ENCODE measurements at regions not wholly inside any gene's neighbourhood (a gene's known extent, or its start where the extent isn't known, plus 50 kb on each side); places are given as distances from the start of the nearest gene placed in this dataset.

- no peaks in the 10 kb centered on the region for H3K27me3 ChIP-seq (replicated peaks; ENCODE audit: control insufficient read depth, insufficient read depth, low read length)
- ChIA-PET CTCF (no interaction called here), POLR2A (no interaction called here)
- intact Hi-C loops (cut with micrococcal nuclease; ENCODE audit: unreplicated experiment): no loop called here
- H3K36me3 ChIP-seq (ENCODE audit: control insufficient read depth, insufficient read depth, low read length): no peaks in the 10 kb centered on the region
- Mint-ChIP-seq H3K27ac (ENCODE audit: unreplicated experiment) (no peak overlapping the region), H3K9me3 (ENCODE audit: unreplicated experiment) (no peaks in the 10 kb centered on the region), H3K27me3 (ENCODE audit: insufficient read depth, unreplicated experiment) (no peaks in the 10 kb centered on the region), H3K4me3 (ENCODE audit: unreplicated experiment) (no peak overlapping the region), H3K4me1 (ENCODE audit: low read depth, unreplicated experiment) (peaks cover 20% of the 10 kb centered on the region), H3K36me3 (ENCODE audit: insufficient read depth, unreplicated experiment) (no peaks in the 10 kb centered on the region)
- H3K4me1 ChIP-seq: peaks cover 28% of the 10 kb centered on the region
- no TSS peak for BruUV-seq (replicated peaks)
- DNase-seq: no peak
- no peaks in the 10 kb centered on the region for H3K9me3 ChIP-seq
- no peak overlapping the region for H3K4me3 ChIP-seq (ENCODE audit: low read depth, low read length)
- TF ChIP-seq, protein P1, sequence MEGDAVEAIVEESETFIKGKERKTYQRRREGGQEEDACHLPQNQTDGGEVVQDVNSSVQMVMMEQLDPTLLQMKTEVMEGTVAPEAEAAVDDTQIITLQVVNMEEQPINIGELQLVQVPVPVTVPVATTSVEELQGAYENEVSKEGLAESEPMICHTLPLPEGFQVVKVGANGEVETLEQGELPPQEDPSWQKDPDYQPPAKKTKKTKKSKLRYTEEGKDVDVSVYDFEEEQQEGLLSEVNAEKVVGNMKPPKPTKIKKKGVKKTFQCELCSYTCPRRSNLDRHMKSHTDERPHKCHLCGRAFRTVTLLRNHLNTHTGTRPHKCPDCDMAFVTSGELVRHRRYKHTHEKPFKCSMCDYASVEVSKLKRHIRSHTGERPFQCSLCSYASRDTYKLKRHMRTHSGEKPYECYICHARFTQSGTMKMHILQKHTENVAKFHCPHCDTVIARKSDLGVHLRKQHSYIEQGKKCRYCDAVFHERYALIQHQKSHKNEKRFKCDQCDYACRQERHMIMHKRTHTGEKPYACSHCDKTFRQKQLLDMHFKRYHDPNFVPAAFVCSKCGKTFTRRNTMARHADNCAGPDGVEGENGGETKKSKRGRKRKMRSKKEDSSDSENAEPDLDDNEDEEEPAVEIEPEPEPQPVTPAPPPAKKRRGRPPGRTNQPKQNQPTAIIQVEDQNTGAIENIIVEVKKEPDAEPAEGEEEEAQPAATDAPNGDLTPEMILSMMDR (IDR thresholded peaks at IDR 0.05; ENCODE audit: insufficient read depth in 1 of 2, low read depth in 1 of 2, low read length in 1 of 2, severe bottlenecking in 1 of 2, unreplicated experiment in 1 of 2): no peak
Observed at GRCh38 chr7:364536-364935, 74.6 kb downstream of the FOXL3 start.

DNA sequence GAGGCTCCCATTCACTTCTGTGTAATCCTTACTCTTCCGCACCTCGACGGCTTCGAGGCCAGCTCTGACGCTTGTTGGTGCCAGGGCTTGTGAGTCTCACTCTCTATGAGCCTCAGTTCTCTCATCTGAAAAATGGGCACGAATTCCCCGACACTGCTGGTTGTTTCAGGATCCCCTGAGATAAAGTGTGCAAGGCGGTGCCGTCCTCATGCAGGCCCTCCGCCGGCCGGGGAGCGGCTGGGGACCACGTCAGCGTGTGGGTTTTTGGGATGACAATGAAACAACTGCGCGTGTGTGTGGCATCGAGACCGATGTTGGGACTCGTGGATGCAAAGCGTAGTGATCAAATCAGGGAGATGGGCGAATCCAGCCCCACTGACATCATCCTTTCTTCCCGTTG, 75.6 kb downstream of the FOXL3 start:
- no peaks in the 10 kb centered on the region for H3K27me3 ChIP-seq (replicated peaks; ENCODE audit: control insufficient read depth, insufficient read depth, low read length)
- H3K9me3 ChIP-seq: no peaks in the 10 kb centered on the region
- intact Hi-C loops (cut with micrococcal nuclease; ENCODE audit: unreplicated experiment): no loop called here
- Mint-ChIP-seq H3K9me3 (ENCODE audit: unreplicated experiment) (no peaks in the 10 kb centered on the region), H3K27ac (ENCODE audit: unreplicated experiment) (peak overlapping the region; percentile 19), H3K4me3 (ENCODE audit: unreplicated experiment) (no peak overlapping the region), H3K4me1 (ENCODE audit: low read depth, unreplicated experiment) (peaks cover 29% of the 10 kb centered on the region), H3K27me3 (ENCODE audit: insufficient read depth, unreplicated experiment) (no peaks in the 10 kb centered on the region), H3K36me3 (ENCODE audit: insufficient read depth, unreplicated experiment) (no peaks in the 10 kb centered on the region)
- no peak for DNase-seq
- H3K36me3 ChIP-seq (ENCODE audit: control insufficient read depth, insufficient read depth, low read length): no peaks in the 10 kb centered on the region
- ChIA-PET CTCF (interaction anchor here (0.6 kb wide), 1 partner anchor 24 kb away, joined by 4 read pairs; no protein-coding TSS in a partner anchor), POLR2A (interaction anchor here (0.6 kb wide), 1 partner anchor 138 kb away, joined by 3 read pairs; no protein-coding TSS in a partner anchor)
- H3K4me3 ChIP-seq (ENCODE audit: low read depth, low read length): no peak overlapping the region
- peaks cover 38% of the 10 kb centered on the region for H3K4me1 ChIP-seq
- BruUV-seq (replicated peaks): no TSS peak
- TF ChIP-seq, protein P1 (IDR thresholded peaks at IDR 0.05; ENCODE audit: insufficient read depth in 1 of 2, low read depth in 1 of 2, low read length in 1 of 2, severe bottlenecking in 1 of 2, unreplicated experiment in 1 of 2): no peak

- no peak overlapping the region for H3K4me3 Mint-ChIP-seq (ENCODE audit: unreplicated experiment)
Observed at GRCh38 chr7:366161-366803, 76.3 kb downstream of the FOXL3 start.

More at GRCh38 chr7:366161-366803, 76.3 kb downstream of the FOXL3 start:
- peaks cover 41% of the 10 kb centered on the region for H3K4me1 ChIP-seq
- intact Hi-C loops (cut with micrococcal nuclease; ENCODE audit: unreplicated experiment): no loop called here
- no peaks in the 10 kb centered on the region for H3K27me3 Mint-ChIP-seq (ENCODE audit: insufficient read depth, unreplicated experiment)
- peak overlapping the region; percentile 19 for H3K27ac Mint-ChIP-seq (ENCODE audit: unreplicated experiment)
- peaks cover 30% of the 10 kb centered on the region for H3K4me1 Mint-ChIP-seq (ENCODE audit: low read depth, unreplicated experiment)
- BruUV-seq (replicated peaks): no TSS peak
- H3K4me3 ChIP-seq (ENCODE audit: low read depth, low read length): no peak overlapping the region
- CTCF ChIA-PET: interaction anchor here (0.6 kb wide), 1 partner anchor 24 kb away, joined by 4 read pairs; no protein-coding TSS in a partner anchor
- H3K36me3 Mint-ChIP-seq (ENCODE audit: insufficient read depth, unreplicated experiment): no peaks in the 10 kb centered on the region
- H3K27me3 ChIP-seq (replicated peaks; ENCODE audit: control insufficient read depth, insufficient read depth, low read length): no peaks in the 10 kb centered on the region
- no peaks in the 10 kb centered on the region for H3K9me3 Mint-ChIP-seq (ENCODE audit: unreplicated experiment)
- DNase-seq: no peak
- H3K9me3 ChIP-seq: no peaks in the 10 kb centered on the region
- TF ChIP-seq, protein P1 (IDR thresholded peaks at IDR 0.05; ENCODE audit: insufficient read depth in 1 of 2, low read depth in 1 of 2, low read length in 1 of 2, severe bottlenecking in 1 of 2, unreplicated experiment in 1 of 2): no peak
- POLR2A ChIA-PET: interaction anchor here (0.6 kb wide), 1 partner anchor 137 kb away, joined by 3 read pairs; no protein-coding TSS in a partner anchor
- no peaks in the 10 kb centered on the region for H3K36me3 ChIP-seq (ENCODE audit: control insufficient read depth, insufficient read depth, low read length)
